ENCODE measurements at regions not wholly inside any gene's neighbourhood (a gene's known extent, or its start where the extent isn't known, plus 50 kb on each side); places are given as distances from the start of the nearest gene placed in this dataset.

DNA sequence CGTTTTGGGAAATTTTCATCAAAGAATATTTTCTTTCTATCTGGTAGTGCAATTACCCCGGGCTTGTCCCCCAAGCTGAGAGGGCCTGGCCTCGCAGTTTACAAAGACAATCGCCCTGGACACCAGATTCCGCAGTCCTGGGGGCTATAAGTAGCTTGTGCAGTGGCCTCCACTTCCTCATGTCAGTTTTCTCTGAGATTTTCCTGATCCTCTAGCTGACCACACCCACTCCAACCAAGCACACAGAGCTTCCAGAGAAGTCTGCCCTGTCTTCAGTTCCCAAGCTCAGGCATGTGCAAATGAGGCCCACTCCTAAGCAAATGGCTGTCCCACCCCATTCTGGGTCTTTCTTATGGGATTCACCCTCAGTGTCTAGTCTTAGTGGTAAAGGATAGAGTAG lies 245.3 kb downstream of the MAFB start:
- no peak for TF ChIP-seq POLR2A (IDR thresholded peaks at IDR 0.05)
- TF ChIP-seq, protein P1, sequence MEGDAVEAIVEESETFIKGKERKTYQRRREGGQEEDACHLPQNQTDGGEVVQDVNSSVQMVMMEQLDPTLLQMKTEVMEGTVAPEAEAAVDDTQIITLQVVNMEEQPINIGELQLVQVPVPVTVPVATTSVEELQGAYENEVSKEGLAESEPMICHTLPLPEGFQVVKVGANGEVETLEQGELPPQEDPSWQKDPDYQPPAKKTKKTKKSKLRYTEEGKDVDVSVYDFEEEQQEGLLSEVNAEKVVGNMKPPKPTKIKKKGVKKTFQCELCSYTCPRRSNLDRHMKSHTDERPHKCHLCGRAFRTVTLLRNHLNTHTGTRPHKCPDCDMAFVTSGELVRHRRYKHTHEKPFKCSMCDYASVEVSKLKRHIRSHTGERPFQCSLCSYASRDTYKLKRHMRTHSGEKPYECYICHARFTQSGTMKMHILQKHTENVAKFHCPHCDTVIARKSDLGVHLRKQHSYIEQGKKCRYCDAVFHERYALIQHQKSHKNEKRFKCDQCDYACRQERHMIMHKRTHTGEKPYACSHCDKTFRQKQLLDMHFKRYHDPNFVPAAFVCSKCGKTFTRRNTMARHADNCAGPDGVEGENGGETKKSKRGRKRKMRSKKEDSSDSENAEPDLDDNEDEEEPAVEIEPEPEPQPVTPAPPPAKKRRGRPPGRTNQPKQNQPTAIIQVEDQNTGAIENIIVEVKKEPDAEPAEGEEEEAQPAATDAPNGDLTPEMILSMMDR (IDR thresholded peaks at IDR 0.05) = no peak

Measured in body of pancreas (tissue), 4 donors.